ENCODE measurements at regions not wholly inside any gene's neighbourhood (a gene's known extent, or its start where the extent isn't known, plus 50 kb on each side); places are given as distances from the start of the nearest gene placed in this dataset.

DNA sequence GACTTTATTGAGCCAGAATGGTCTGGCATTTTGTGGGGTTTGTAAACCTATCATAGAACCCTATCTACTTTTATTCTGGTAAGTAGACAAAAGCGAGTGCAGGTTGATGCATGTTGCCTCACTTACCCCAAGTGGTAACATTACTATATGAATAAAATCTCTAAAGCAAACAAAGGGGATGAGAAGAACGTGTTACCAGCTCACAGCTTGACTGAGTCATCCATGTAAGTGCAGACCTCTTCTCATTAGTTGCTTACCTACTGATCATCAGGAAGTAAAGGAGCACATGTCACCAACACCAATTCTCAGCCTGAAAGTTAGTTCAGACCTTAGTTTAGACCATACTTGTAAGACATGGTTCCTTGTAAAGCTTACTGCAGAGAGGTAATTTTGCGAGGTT, 1328.3 kb downstream of the C4orf33 start:
- Mint-ChIP-seq H3K27ac (no peak overlapping the region), H3K4me1 (no peaks in the 10 kb centered on the region), H3K36me3 (ENCODE audit: low read depth) (no peaks in the 10 kb centered on the region), H3K4me3 (no peak overlapping the region), H3K27me3 (no peaks in the 10 kb centered on the region), H3K9me3 (peaks cover 14% of the 10 kb centered on the region)
- ATAC-seq (no peak), DNase-seq (no peak)

DNA sequence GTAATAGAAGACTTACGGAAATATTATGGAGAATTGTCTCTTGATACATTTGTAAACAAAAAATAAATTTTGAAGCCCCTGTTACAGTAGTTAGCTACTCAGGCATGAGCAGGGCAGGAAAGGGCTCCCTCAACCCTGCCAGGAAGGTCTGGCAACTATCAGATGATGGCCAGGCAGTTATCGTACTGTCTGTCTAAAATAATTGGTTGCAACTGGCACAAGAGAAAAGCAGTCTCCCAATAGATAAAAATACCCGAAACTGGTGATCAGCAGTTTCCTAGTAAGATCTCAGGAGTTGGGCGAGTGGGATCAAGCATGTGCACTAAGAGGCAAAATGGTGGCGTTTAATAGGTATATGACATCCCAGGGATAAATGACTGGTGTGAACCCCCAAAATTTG, 1336.3 kb downstream of the C4orf33 start:
- ATAC-seq (no peak), DNase-seq (no peak)
- Mint-ChIP-seq H3K36me3 (ENCODE audit: low read depth) (no peaks in the 10 kb centered on the region), H3K27me3 (no peaks in the 10 kb centered on the region), H3K9me3 (peaks cover 4% of the 10 kb centered on the region), H3K27ac (no peak overlapping the region), H3K4me1 (no peaks in the 10 kb centered on the region), H3K4me3 (no peak overlapping the region)

DNA sequence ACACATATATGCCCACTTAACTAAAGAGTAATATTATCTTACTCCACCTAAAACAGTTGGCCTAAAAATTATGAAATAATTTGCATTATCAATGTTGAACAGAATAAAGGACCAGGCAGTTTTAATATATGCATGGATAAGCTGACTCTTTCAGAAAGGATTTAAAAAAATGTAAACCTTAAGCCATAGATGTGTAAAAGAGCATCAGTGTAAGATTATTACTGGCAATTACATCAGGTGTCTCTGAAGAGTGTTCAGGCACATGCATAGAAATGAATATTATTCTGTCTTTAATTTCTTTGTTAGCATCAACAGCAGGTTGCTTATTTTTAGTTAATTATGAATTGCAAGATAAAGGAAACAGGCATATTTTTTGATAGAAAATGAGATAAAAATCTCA, 1353.8 kb downstream of the C4orf33 start:
- Mint-ChIP-seq H3K36me3 (ENCODE audit: low read depth) (no peaks in the 10 kb centered on the region), H3K4me3 (no peak overlapping the region), H3K27me3 (no peaks in the 10 kb centered on the region)

DNA sequence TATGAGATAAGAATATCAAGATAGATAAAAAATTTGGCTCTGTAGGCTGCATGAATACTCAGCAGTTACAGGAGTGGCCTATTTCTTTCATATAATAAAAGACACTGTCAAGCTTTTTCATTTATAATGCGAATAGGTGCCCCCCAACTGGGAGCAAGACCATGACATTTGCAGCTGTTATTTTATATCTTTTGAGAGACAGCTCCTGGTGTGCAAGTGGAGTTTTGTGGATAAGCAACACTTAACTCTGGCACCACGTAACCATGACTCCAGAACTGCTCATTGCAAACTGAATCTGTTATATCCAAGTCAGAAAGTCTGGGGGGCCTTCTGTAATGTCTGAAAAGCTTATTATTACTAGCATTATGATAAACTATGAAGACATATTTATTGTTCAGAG, 1372.4 kb downstream of the C4orf33 start:
- ATAC-seq, result no peak
- Mint-ChIP-seq H3K36me3 (ENCODE audit: low read depth) (no peaks in the 10 kb centered on the region), H3K9me3 (no peaks in the 10 kb centered on the region), H3K27ac (no peak overlapping the region), H3K27me3 (no peaks in the 10 kb centered on the region), H3K4me1 (no peaks in the 10 kb centered on the region), H3K4me3 (no peak overlapping the region)
- no peak for DNase-seq

More for the DNA sequence above, 1353.8 kb downstream of the C4orf33 start:
- no peaks in the 10 kb centered on the region for H3K4me1 Mint-ChIP-seq
- no peak overlapping the region for H3K27ac Mint-ChIP-seq
- no peak for DNase-seq
- H3K9me3 Mint-ChIP-seq, result peaks cover 25% of the 10 kb centered on the region
- ATAC-seq, result no peak

- DNase-seq, result no peak
- Mint-ChIP-seq H3K36me3 (ENCODE audit: low read depth) (no peaks in the 10 kb centered on the region), H3K27ac (no peak overlapping the region), H3K27me3 (no peaks in the 10 kb centered on the region), H3K4me3 (no peak overlapping the region), H3K9me3 (peaks cover 16% of the 10 kb centered on the region), H3K4me1 (no peaks in the 10 kb centered on the region)
- ATAC-seq, result no peak
Measured at GRCh38 chr4:130478406-130478805, 1382.5 kb downstream of the C4orf33 start.

DNA sequence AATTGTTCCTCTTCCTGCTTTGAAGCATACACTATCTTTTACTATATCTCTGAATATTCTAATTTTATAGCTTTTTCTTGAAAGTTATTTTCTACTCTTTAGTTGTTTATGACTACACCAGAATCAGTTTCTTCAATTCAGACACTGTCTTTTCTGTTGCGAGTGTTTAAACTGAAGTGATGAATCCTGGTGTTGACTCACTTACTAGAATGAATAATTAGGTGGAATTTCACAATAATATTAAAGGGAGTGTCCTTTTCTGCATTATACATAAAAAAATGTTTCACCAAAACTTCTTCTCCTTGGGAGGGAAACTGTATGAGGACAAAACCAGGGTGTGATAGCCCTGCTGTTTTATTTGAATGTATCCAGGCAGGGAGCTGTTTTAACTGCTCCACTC, 1383.1 kb downstream of the C4orf33 start:
- Mint-ChIP-seq H3K4me3 (no peak overlapping the region), H3K27ac (no peak overlapping the region), H3K36me3 (ENCODE audit: low read depth) (no peaks in the 10 kb centered on the region), H3K27me3 (no peaks in the 10 kb centered on the region), H3K9me3 (peaks cover 16% of the 10 kb centered on the region), H3K4me1 (no peaks in the 10 kb centered on the region)
- ATAC-seq (no peak), DNase-seq (no peak)

- ATAC-seq, result no peak
- no peaks in the 10 kb centered on the region for H3K36me3 Mint-ChIP-seq (ENCODE audit: low read depth)
- H3K4me1 Mint-ChIP-seq, result no peaks in the 10 kb centered on the region
- H3K27ac Mint-ChIP-seq, result no peak overlapping the region
- no peak overlapping the region for H3K4me3 Mint-ChIP-seq
- no peaks in the 10 kb centered on the region for H3K27me3 Mint-ChIP-seq
- no peak for DNase-seq
- peaks cover 16% of the 10 kb centered on the region for H3K9me3 Mint-ChIP-seq
Measured at GRCh38 chr4:130479674-130480073, 1383.7 kb downstream of the C4orf33 start.

DNA sequence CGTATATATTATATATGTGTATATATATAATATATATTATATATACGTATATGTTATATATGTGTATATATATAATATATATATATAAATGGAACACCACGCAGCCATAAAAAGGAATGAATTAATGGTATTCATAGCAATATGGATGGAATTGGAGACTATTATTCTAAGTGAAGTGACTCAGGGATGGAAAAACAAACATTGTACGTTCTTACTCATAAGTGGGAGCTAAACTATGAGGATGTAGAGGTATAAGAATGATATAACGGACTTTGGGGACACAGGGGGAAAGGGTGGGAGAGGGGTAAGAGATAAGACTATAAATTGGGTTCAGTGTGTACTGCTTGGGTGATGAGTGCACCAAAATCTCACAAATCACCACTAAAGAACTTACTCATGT, 1388.9 kb downstream of the C4orf33 start:
- Mint-ChIP-seq H3K4me3 (no peak overlapping the region), H3K27ac (no peak overlapping the region), H3K9me3 (peaks cover 10% of the 10 kb centered on the region), H3K36me3 (ENCODE audit: low read depth) (no peaks in the 10 kb centered on the region), H3K4me1 (no peaks in the 10 kb centered on the region), H3K27me3 (no peaks in the 10 kb centered on the region)
- DNase-seq (no peak), ATAC-seq (no peak)

- ATAC-seq (no peak), DNase-seq (no peak)
- Mint-ChIP-seq H3K9me3 (peaks cover 10% of the 10 kb centered on the region), H3K4me1 (no peaks in the 10 kb centered on the region), H3K4me3 (no peak overlapping the region), H3K27me3 (no peaks in the 10 kb centered on the region), H3K27ac (no peak overlapping the region), H3K36me3 (ENCODE audit: low read depth) (no peaks in the 10 kb centered on the region)
Measured at GRCh38 chr4:130485371-130485770, 1389.4 kb downstream of the C4orf33 start.

GRCh38 chr4:130486186-130486585, 1390.2 kb downstream of the C4orf33 start:
- no peak overlapping the region for H3K4me3 Mint-ChIP-seq
- H3K4me1 Mint-ChIP-seq, result no peaks in the 10 kb centered on the region
- H3K9me3 Mint-ChIP-seq, result peaks cover 10% of the 10 kb centered on the region
- no peak for ATAC-seq
- H3K27me3 Mint-ChIP-seq, result no peaks in the 10 kb centered on the region
- no peak for DNase-seq
- no peak overlapping the region for H3K27ac Mint-ChIP-seq
- no peaks in the 10 kb centered on the region for H3K36me3 Mint-ChIP-seq (ENCODE audit: low read depth)

GRCh38 chr4:130486841-130487240, 1390.9 kb downstream of the C4orf33 start:
- H3K4me3 Mint-ChIP-seq, result no peak overlapping the region
- no peak overlapping the region for H3K27ac Mint-ChIP-seq
- DNase-seq (no peak), ATAC-seq (no peak)
- H3K36me3 Mint-ChIP-seq (ENCODE audit: low read depth), result no peaks in the 10 kb centered on the region
- H3K9me3 Mint-ChIP-seq, result peaks cover 8% of the 10 kb centered on the region
- H3K4me1 Mint-ChIP-seq, result no peaks in the 10 kb centered on the region
- H3K27me3 Mint-ChIP-seq, result no peaks in the 10 kb centered on the region

DNA sequence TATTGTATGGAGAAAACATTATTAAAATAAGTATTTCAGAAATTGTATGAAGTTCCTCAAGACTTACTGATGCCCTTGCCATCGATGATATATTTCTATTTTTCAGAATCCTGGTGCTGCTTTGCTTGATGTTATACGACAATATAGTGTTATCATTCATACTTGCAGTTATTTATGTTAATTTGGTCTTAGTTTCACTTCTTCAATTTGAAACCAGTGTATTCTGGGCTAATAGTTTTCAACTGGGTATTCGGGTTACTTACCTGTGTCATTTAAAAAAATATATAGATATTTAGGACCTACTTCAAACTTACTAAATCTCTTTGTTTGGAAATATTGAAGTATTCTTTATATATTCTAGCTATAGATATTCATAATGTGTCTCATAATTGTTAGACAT, 1414.7 kb downstream of the C4orf33 start:
- no peaks in the 10 kb centered on the region for H3K4me1 Mint-ChIP-seq
- H3K27ac Mint-ChIP-seq, result no peak overlapping the region
- DNase-seq, result no peak
- no peak overlapping the region for H3K4me3 Mint-ChIP-seq
- peaks cover 10% of the 10 kb centered on the region for H3K9me3 Mint-ChIP-seq
- H3K36me3 Mint-ChIP-seq (ENCODE audit: low read depth), result no peaks in the 10 kb centered on the region
- no peaks in the 10 kb centered on the region for H3K27me3 Mint-ChIP-seq
- no peak for ATAC-seq

GRCh38 chr4:130511776-130512175, 1415.8 kb downstream of the C4orf33 start:
- H3K9me3 Mint-ChIP-seq, result peaks cover 10% of the 10 kb centered on the region
- ATAC-seq (no peak), DNase-seq (no peak)
- no peak overlapping the region for H3K4me3 Mint-ChIP-seq
- no peaks in the 10 kb centered on the region for H3K27me3 Mint-ChIP-seq
- no peak overlapping the region for H3K27ac Mint-ChIP-seq
- H3K36me3 Mint-ChIP-seq (ENCODE audit: low read depth), result no peaks in the 10 kb centered on the region
- H3K4me1 Mint-ChIP-seq, result no peaks in the 10 kb centered on the region

GRCh38 chr4:130524057-130524456, 1428.1 kb downstream of the C4orf33 start:
- Mint-ChIP-seq H3K4me3 (no peak overlapping the region), H3K27ac (no peak overlapping the region), H3K27me3 (no peaks in the 10 kb centered on the region), H3K9me3 (peaks cover 23% of the 10 kb centered on the region), H3K36me3 (ENCODE audit: low read depth) (no peaks in the 10 kb centered on the region), H3K4me1 (no peaks in the 10 kb centered on the region)
- DNase-seq (no peak), ATAC-seq (no peak)

- Mint-ChIP-seq H3K36me3 (ENCODE audit: low read depth) (no peaks in the 10 kb centered on the region), H3K9me3 (peaks cover 18% of the 10 kb centered on the region), H3K4me3 (no peak overlapping the region), H3K4me1 (no peaks in the 10 kb centered on the region), H3K27ac (no peak overlapping the region), H3K27me3 (no peaks in the 10 kb centered on the region)
- ATAC-seq, result no peak
- no peak for DNase-seq
Measured at GRCh38 chr4:130530505-130530904, 1434.6 kb downstream of the C4orf33 start.

- DNase-seq (no peak), ATAC-seq (no peak)
- no peak overlapping the region for H3K27ac Mint-ChIP-seq
- H3K27me3 Mint-ChIP-seq, result no peaks in the 10 kb centered on the region
- H3K4me3 Mint-ChIP-seq, result no peak overlapping the region
- no peaks in the 10 kb centered on the region for H3K36me3 Mint-ChIP-seq (ENCODE audit: low read depth)
- H3K9me3 Mint-ChIP-seq, result peaks cover 20% of the 10 kb centered on the region
- no peaks in the 10 kb centered on the region for H3K4me1 Mint-ChIP-seq
Measured at GRCh38 chr4:130534651-130535050, 1438.7 kb downstream of the C4orf33 start.

All from activated naive CD8-positive, alpha-beta T cell treated with anti-CD3 and anti-CD28 coated beads, Interleukin-2, amount 50 U/mL, for 24 hours (primary cell).